ENCODE measurements at regions not wholly inside any gene's neighbourhood (a gene's known extent, or its start where the extent isn't known, plus 50 kb on each side); places are given as distances from the start of the nearest gene placed in this dataset.
"Not testable (repeated sequence)": the region's sequence is repeated elsewhere in the genome, so short reads cannot be mapped to it uniquely, and the experiment has no call there.

GRCh38 chr10:9056521-9056920, 1002.0 kb downstream of the GATA3 start:
- no peak overlapping the region for H3K27ac ChIP-seq (ENCODE audit: low read depth, low read length)
- H3K27me3 ChIP-seq (ENCODE audit: control insufficient read depth, insufficient read depth, low read length), result no peaks in the 10 kb centered on the region
- peaks cover 10% of the 10 kb centered on the region for H3K9me3 ChIP-seq (ENCODE audit: control insufficient read depth, insufficient read depth, low read length)
- TF ChIP-seq CTCF (IDR thresholded peaks at IDR 0.05; ENCODE audit: low read depth, low read length), result no peak
- no peak overlapping the region for H3K4me3 ChIP-seq (ENCODE audit: low read depth, low read length)
- DNase-seq (ENCODE audit: low read depth, low spot score), result no peak
- CTCF ChIA-PET, result no interaction called here
- POLR2A ChIA-PET, result no interaction called here

GRCh38 chr10:9057293-9057692, 1002.8 kb downstream of the GATA3 start:
- POLR2A ChIA-PET; H3K27ac ChIP-seq (ENCODE audit: low read depth, low read length); H3K27me3 ChIP-seq (ENCODE audit: control insufficient read depth, insufficient read depth, low read length); H3K4me3 ChIP-seq (ENCODE audit: low read depth, low read length); CTCF ChIA-PET; DNase-seq (ENCODE audit: low read depth, low spot score): not testable (repeated sequence)
- peaks cover 10% of the 10 kb centered on the region for H3K9me3 ChIP-seq (ENCODE audit: control insufficient read depth, insufficient read depth, low read length)

GRCh38 chr10:9060314-9060713, 1005.8 kb downstream of the GATA3 start:
- no peak overlapping the region for H3K4me3 ChIP-seq (ENCODE audit: low read depth, low read length)
- ChIA-PET POLR2A (no interaction called here), CTCF (interaction anchor here (0.6 kb wide), 1 partner anchor 58 kb away, joined by 4 read pairs; no protein-coding TSS in a partner anchor)
- TF ChIP-seq CTCF (IDR thresholded peaks at IDR 0.05; ENCODE audit: low read depth, low read length), result no peak
- peaks cover 10% of the 10 kb centered on the region for H3K9me3 ChIP-seq (ENCODE audit: control insufficient read depth, insufficient read depth, low read length)
- H3K27me3 ChIP-seq (ENCODE audit: control insufficient read depth, insufficient read depth, low read length), result no peaks in the 10 kb centered on the region
- no peak overlapping the region for H3K27ac ChIP-seq (ENCODE audit: low read depth, low read length)
- DNase-seq (ENCODE audit: low read depth, low spot score), result no peak

- no peak for DNase-seq (ENCODE audit: low read depth, low spot score)
- no peaks in the 10 kb centered on the region for H3K27me3 ChIP-seq (ENCODE audit: control insufficient read depth, insufficient read depth, low read length)
- H3K27ac ChIP-seq (ENCODE audit: low read depth, low read length), result no peak overlapping the region
- no peak for TF ChIP-seq CTCF (IDR thresholded peaks at IDR 0.05; ENCODE audit: low read depth, low read length)
- peaks cover 7% of the 10 kb centered on the region; the same call in 1 of the 2 replicates for H3K9me3 ChIP-seq (ENCODE audit: control insufficient read depth, insufficient read depth, low read length)
- ChIA-PET POLR2A (no interaction called here), CTCF (no interaction called here)
- no peak overlapping the region for H3K4me3 ChIP-seq (ENCODE audit: low read depth, low read length)
These were observed 1007.4 kb downstream of the GATA3 start for GRCh38 chr10:9061871-9062270.

- Histone ChIP-seq H3K27ac (ENCODE audit: low read depth, low read length) (no peak overlapping the region), H3K4me3 (ENCODE audit: low read depth, low read length) (no peak overlapping the region), H3K27me3 (ENCODE audit: control insufficient read depth, insufficient read depth, low read length) (no peaks in the 10 kb centered on the region), H3K9me3 (ENCODE audit: control insufficient read depth, insufficient read depth, low read length) (peaks cover 5% of the 10 kb centered on the region)
- ChIA-PET CTCF (no interaction called here), POLR2A (no interaction called here)
- TF ChIP-seq CTCF (IDR thresholded peaks at IDR 0.05; ENCODE audit: low read depth, low read length), result no peak
- no peak for DNase-seq (ENCODE audit: low read depth, low spot score)
These were observed 1011.7 kb downstream of the GATA3 start for GRCh38 chr10:9066152-9066551.

- TF ChIP-seq CTCF (IDR thresholded peaks at IDR 0.05; ENCODE audit: low read depth, low read length), result no peak
- H3K27ac ChIP-seq (ENCODE audit: low read depth, low read length), result no peak overlapping the region
- no peak for DNase-seq (ENCODE audit: low read depth, low spot score)
These were observed 1013.5 kb downstream of the GATA3 start for GRCh38 chr10:9068003-9068402.

More at GRCh38 chr10:9068003-9068402, 1013.5 kb downstream of the GATA3 start:
- Histone ChIP-seq H3K27me3 (ENCODE audit: control insufficient read depth, insufficient read depth, low read length) (no peaks in the 10 kb centered on the region), H3K4me3 (ENCODE audit: low read depth, low read length) (no peak overlapping the region), H3K9me3 (ENCODE audit: control insufficient read depth, insufficient read depth, low read length) (peaks cover 5% of the 10 kb centered on the region)
- ChIA-PET POLR2A (no interaction called here), CTCF (no interaction called here)

All from AG04450 (cell line).